HG03442 (cell line): ENCODE measurements at regions not wholly inside any gene's neighbourhood (a gene's known extent, or its start where the extent isn't known, plus 50 kb on each side); places are given as distances from the start of the nearest gene placed in this dataset.
"Not testable (repeated sequence)": the region's sequence is repeated elsewhere in the genome, so short reads cannot be mapped to it uniquely, and the experiment has no call there.

Experiments used
- ATAC-seq: cut with Tn5 transposase; IDR thresholded peaks from one replicate; pipeline ENCODE4 v1.9.1; 2021; ENCODE audit warnings: mild to moderate bottlenecking, moderate library complexity; ENCODE audit not compliant: unreplicated experiment

- not testable (repeated sequence) for ATAC-seq
These were observed 62.8 kb downstream of the RPS24 start for GRCh38 chr10:78096486-78096885.

GRCh38 chr10:78102593-78102992 is 68.9 kb downstream of the RPS24 start:
- ATAC-seq = not testable (repeated sequence)

GRCh38 chr10:78109210-78109609 is 75.5 kb downstream of the RPS24 start:
- ATAC-seq = no peak

- no peak for ATAC-seq
These were observed 81.6 kb downstream of the RPS24 start for GRCh38 chr10:78115135-78115853.

- ATAC-seq = no peak
These were observed 82.7 kb downstream of the RPS24 start for GRCh38 chr10:78116361-78116760.

GRCh38 chr10:78118591-78118990 is 84.9 kb downstream of the RPS24 start:
- ATAC-seq = no peak

- ATAC-seq = no peak
These were observed 88.1 kb downstream of the RPS24 start for GRCh38 chr10:78121801-78122200.

GRCh38 chr10:78124167-78124566 is 90.5 kb downstream of the RPS24 start:
- ATAC-seq = no peak

GRCh38 chr10:78129211-78129610 is 95.5 kb downstream of the RPS24 start:
- ATAC-seq = no peak

- ATAC-seq = no peak
These were observed 97.5 kb downstream of the RPS24 start for GRCh38 chr10:78130966-78131710.

GRCh38 chr10:78134773-78135306 is 101.2 kb downstream of the RPS24 start:
- no peak for ATAC-seq

- no peak for ATAC-seq
These were observed 103.5 kb downstream of the RPS24 start for GRCh38 chr10:78137147-78137546.

GRCh38 chr10:78139341-78139740 is 105.7 kb downstream of the RPS24 start:
- ATAC-seq = no peak

- ATAC-seq = no peak
These were observed 106.5 kb downstream of the RPS24 start for GRCh38 chr10:78140066-78140630.

GRCh38 chr10:78143576-78143975 is 109.9 kb downstream of the RPS24 start:
- ATAC-seq = no peak

GRCh38 chr10:78146200-78146599 is 112.5 kb downstream of the RPS24 start:
- no peak for ATAC-seq

- no peak for ATAC-seq
These were observed 113.5 kb downstream of the RPS24 start for GRCh38 chr10:78147202-78147601.

- ATAC-seq = no peak
These were observed 114.7 kb downstream of the RPS24 start for GRCh38 chr10:78148216-78148960.

GRCh38 chr10:78148961-78149612 is 115.4 kb downstream of the RPS24 start:
- ATAC-seq = no peak

- ATAC-seq = no peak
These were observed 117.1 kb downstream of the RPS24 start for GRCh38 chr10:78150756-78151155.

GRCh38 chr10:78155722-78156121 is 122.1 kb downstream of the RPS24 start:
- no peak for ATAC-seq
